ENCODE measurements at regions not wholly inside any gene's neighbourhood (a gene's known extent, or its start where the extent isn't known, plus 50 kb on each side); places are given as distances from the start of the nearest gene placed in this dataset.

GRCh38 chr15:96462768-96463750, 132.6 kb downstream of the NR2F2 start:
- no peaks in the 10 kb centered on the region for H3K9me2 ChIP-seq (replicated peaks; ENCODE audit: control insufficient read depth, low read length)
- H4K20me1 ChIP-seq (ENCODE audit: control insufficient read depth, insufficient read depth, low read depth, low read length): no peaks in the 10 kb centered on the region
- no peak overlapping the region for H3K27ac ChIP-seq (ENCODE audit: low read depth, low read length)
- no peaks in the 10 kb centered on the region for H3K27me3 ChIP-seq (ENCODE audit: control insufficient read depth, low read length)
- H3K4me2 ChIP-seq (ENCODE audit: low read length): no peak overlapping the region
- TF ChIP-seq EZH2phosphoT487 (IDR thresholded peaks at IDR 0.05; ENCODE audit: borderline replicate concordance, low read length): no peak
- no peak for TF ChIP-seq CTCF (IDR thresholded peaks at IDR 0.05; ENCODE audit: low read depth, low read length, poor library complexity, severe bottlenecking)
- H3F3A ChIP-seq (ENCODE audit: control insufficient read depth, insufficient read depth): no peaks in the 10 kb centered on the region
- H3K9me3 ChIP-seq (ENCODE audit: control insufficient read depth, insufficient read depth, low read length): no peaks in the 10 kb centered on the region
- H3K4me1 ChIP-seq (ENCODE audit: control insufficient read depth, low read length): no peaks in the 10 kb centered on the region
- H3K36me3 ChIP-seq (ENCODE audit: control insufficient read depth, low read length): no peaks in the 10 kb centered on the region
- H3K4me3 ChIP-seq (ENCODE audit: low read length): no peak overlapping the region
- H3K79me2 ChIP-seq (ENCODE audit: control insufficient read depth, low read length): no peaks in the 10 kb centered on the region

- no peak for TF ChIP-seq EZH2phosphoT487 (IDR thresholded peaks at IDR 0.05; ENCODE audit: borderline replicate concordance, low read length)
- no peak for TF ChIP-seq CTCF (IDR thresholded peaks at IDR 0.05; ENCODE audit: low read depth, low read length, poor library complexity, severe bottlenecking)
- no peaks in the 10 kb centered on the region for H3K27me3 ChIP-seq (ENCODE audit: control insufficient read depth, low read length)
- no peaks in the 10 kb centered on the region for H3K4me1 ChIP-seq (ENCODE audit: control insufficient read depth, low read length)
- H3K79me2 ChIP-seq (ENCODE audit: control insufficient read depth, low read length): no peaks in the 10 kb centered on the region
- H3K36me3 ChIP-seq (ENCODE audit: control insufficient read depth, low read length): no peaks in the 10 kb centered on the region
- no peaks in the 10 kb centered on the region for H3K9me3 ChIP-seq (ENCODE audit: control insufficient read depth, insufficient read depth, low read length)
- no peaks in the 10 kb centered on the region for H3F3A ChIP-seq (ENCODE audit: control insufficient read depth, insufficient read depth)
- H3K4me2 ChIP-seq (ENCODE audit: low read length): no peak overlapping the region
- no peaks in the 10 kb centered on the region for H4K20me1 ChIP-seq (ENCODE audit: control insufficient read depth, insufficient read depth, low read depth, low read length)
- H3K9me2 ChIP-seq (replicated peaks; ENCODE audit: control insufficient read depth, low read length): no peaks in the 10 kb centered on the region
- no peak overlapping the region for H3K27ac ChIP-seq (ENCODE audit: low read depth, low read length)
- H3K4me3 ChIP-seq (ENCODE audit: low read length): no peak overlapping the region
Measured at GRCh38 chr15:96466389-96466947, 136.0 kb downstream of the NR2F2 start.

- Histone ChIP-seq H4K20me1 (ENCODE audit: control insufficient read depth, insufficient read depth, low read depth, low read length) (no peaks in the 10 kb centered on the region), H3K9me3 (ENCODE audit: control insufficient read depth, insufficient read depth, low read length) (no peaks in the 10 kb centered on the region), H3K27ac (ENCODE audit: low read depth, low read length) (no peak overlapping the region), H3K36me3 (ENCODE audit: control insufficient read depth, low read length) (no peaks in the 10 kb centered on the region), H3K9me2 (replicated peaks; ENCODE audit: control insufficient read depth, low read length) (no peaks in the 10 kb centered on the region), H3K79me2 (ENCODE audit: control insufficient read depth, low read length) (no peaks in the 10 kb centered on the region), H3F3A (ENCODE audit: control insufficient read depth, insufficient read depth) (no peaks in the 10 kb centered on the region), H3K27me3 (ENCODE audit: control insufficient read depth, low read length) (no peaks in the 10 kb centered on the region), H3K4me1 (ENCODE audit: control insufficient read depth, low read length) (no peaks in the 10 kb centered on the region), H3K4me2 (ENCODE audit: low read length) (no peak overlapping the region), H3K4me3 (ENCODE audit: low read length) (no peak overlapping the region)
- no peak for TF ChIP-seq CTCF (IDR thresholded peaks at IDR 0.05; ENCODE audit: low read depth, low read length, poor library complexity, severe bottlenecking)
- no peak for TF ChIP-seq EZH2phosphoT487 (IDR thresholded peaks at IDR 0.05; ENCODE audit: borderline replicate concordance, low read length)
Measured at GRCh38 chr15:96468036-96468435, 137.5 kb downstream of the NR2F2 start.
